ENCODE measurements at regions not wholly inside any gene's neighbourhood (a gene's known extent, or its start where the extent isn't known, plus 50 kb on each side); places are given as distances from the start of the nearest gene placed in this dataset.
"Not testable (repeated sequence)": the region's sequence is repeated elsewhere in the genome, so short reads cannot be mapped to it uniquely, and the experiment has no call there.

GRCh38 chr5:154601014-154601413, 123.0 kb upstream of the HAND1 start:
- peaks cover 6% of the 10 kb centered on the region for H3K4me1 ChIP-seq (ENCODE audit: insufficient read depth, low read length)
- no peaks in the 10 kb centered on the region; the same call in 1 of the 2 replicates for H3K9me3 ChIP-seq (ENCODE audit: control insufficient read depth, insufficient read depth, low read length)
- H3K36me3 ChIP-seq (ENCODE audit: insufficient read depth, low read length), result no peaks in the 10 kb centered on the region

GRCh38 chr5:154598021-154598420, 120.0 kb upstream of the HAND1 start:
- H3K36me3 ChIP-seq (ENCODE audit: insufficient read depth, low read length), result no peaks in the 10 kb centered on the region
- no peaks in the 10 kb centered on the region; the same call in 1 of the 2 replicates for H3K9me3 ChIP-seq (ENCODE audit: control insufficient read depth, insufficient read depth, low read length)
- no peaks in the 10 kb centered on the region for H3K4me1 ChIP-seq (ENCODE audit: insufficient read depth, low read length)
- no peak overlapping the region for H3K9ac ChIP-seq (ENCODE audit: low read depth, low read length)

More at GRCh38 chr5:154601014-154601413, 123.0 kb upstream of the HAND1 start:
- H3K9ac ChIP-seq (ENCODE audit: low read depth, low read length), result no peak overlapping the region

GRCh38 chr5:154596844-154597243, 118.8 kb upstream of the HAND1 start:
- H3K9me3 ChIP-seq (ENCODE audit: control insufficient read depth, insufficient read depth, low read length); H3K9ac ChIP-seq (ENCODE audit: low read depth, low read length); H3K4me1 ChIP-seq (ENCODE audit: insufficient read depth, low read length); H3K36me3 ChIP-seq (ENCODE audit: insufficient read depth, low read length): not testable (repeated sequence)

- H3K4me1 ChIP-seq (ENCODE audit: insufficient read depth, low read length), result no peaks in the 10 kb centered on the region
- no peaks in the 10 kb centered on the region for H3K36me3 ChIP-seq (ENCODE audit: insufficient read depth, low read length)
- H3K9me3 ChIP-seq (ENCODE audit: control insufficient read depth, insufficient read depth, low read length), result no peaks in the 10 kb centered on the region
- no peak overlapping the region for H3K9ac ChIP-seq (ENCODE audit: low read depth, low read length)
Observed at GRCh38 chr5:154595662-154596061, 117.6 kb upstream of the HAND1 start.

GRCh38 chr5:154593796-154594195, 115.8 kb upstream of the HAND1 start:
- Histone ChIP-seq H3K36me3 (ENCODE audit: insufficient read depth, low read length) (no peaks in the 10 kb centered on the region), H3K4me1 (ENCODE audit: insufficient read depth, low read length) (no peaks in the 10 kb centered on the region), H3K9ac (ENCODE audit: low read depth, low read length) (no peak overlapping the region), H3K9me3 (ENCODE audit: control insufficient read depth, insufficient read depth, low read length) (no peaks in the 10 kb centered on the region)

GRCh38 chr5:154593071-154593470, 115.0 kb upstream of the HAND1 start:
- Histone ChIP-seq H3K9me3 (ENCODE audit: control insufficient read depth, insufficient read depth, low read length) (no peaks in the 10 kb centered on the region), H3K9ac (ENCODE audit: low read depth, low read length) (no peak overlapping the region), H3K36me3 (ENCODE audit: insufficient read depth, low read length) (no peaks in the 10 kb centered on the region), H3K4me1 (ENCODE audit: insufficient read depth, low read length) (no peaks in the 10 kb centered on the region)

- H3K36me3 ChIP-seq (ENCODE audit: insufficient read depth, low read length), result no peaks in the 10 kb centered on the region
- no peaks in the 10 kb centered on the region for H3K9me3 ChIP-seq (ENCODE audit: control insufficient read depth, insufficient read depth, low read length)
- H3K4me1 ChIP-seq (ENCODE audit: insufficient read depth, low read length), result no peaks in the 10 kb centered on the region
- H3K9ac ChIP-seq (ENCODE audit: low read depth, low read length), result no peak overlapping the region
Observed at GRCh38 chr5:154590093-154590724, 112.2 kb upstream of the HAND1 start.

GRCh38 chr5:154589511-154589910, 111.5 kb upstream of the HAND1 start:
- no peaks in the 10 kb centered on the region for H3K4me1 ChIP-seq (ENCODE audit: insufficient read depth, low read length)
- H3K9ac ChIP-seq (ENCODE audit: low read depth, low read length), result no peak overlapping the region
- H3K9me3 ChIP-seq (ENCODE audit: control insufficient read depth, insufficient read depth, low read length), result no peaks in the 10 kb centered on the region
- no peaks in the 10 kb centered on the region for H3K36me3 ChIP-seq (ENCODE audit: insufficient read depth, low read length)

- not testable (repeated sequence) for H3K36me3 ChIP-seq (ENCODE audit: insufficient read depth, low read length); H3K9me3 ChIP-seq (ENCODE audit: control insufficient read depth, insufficient read depth, low read length); H3K4me1 ChIP-seq (ENCODE audit: insufficient read depth, low read length); H3K9ac ChIP-seq (ENCODE audit: low read depth, low read length)
Observed at GRCh38 chr5:154588833-154589425, 110.9 kb upstream of the HAND1 start.

GRCh38 chr5:154588091-154588774, 110.2 kb upstream of the HAND1 start:
- H3K4me1 ChIP-seq (ENCODE audit: insufficient read depth, low read length), result peaks cover 5% of the 10 kb centered on the region; the same call in 1 of the 2 replicates
- H3K36me3 ChIP-seq (ENCODE audit: insufficient read depth, low read length), result no peaks in the 10 kb centered on the region
- no peaks in the 10 kb centered on the region for H3K9me3 ChIP-seq (ENCODE audit: control insufficient read depth, insufficient read depth, low read length)
- H3K9ac ChIP-seq (ENCODE audit: low read depth, low read length), result no peak overlapping the region

GRCh38 chr5:154587123-154588026, 109.3 kb upstream of the HAND1 start:
- peaks cover 5% of the 10 kb centered on the region; the same call in 1 of the 2 replicates for H3K4me1 ChIP-seq (ENCODE audit: insufficient read depth, low read length)
- H3K9ac ChIP-seq (ENCODE audit: low read depth, low read length), result no peak overlapping the region
- no peaks in the 10 kb centered on the region for H3K9me3 ChIP-seq (ENCODE audit: control insufficient read depth, insufficient read depth, low read length)
- H3K36me3 ChIP-seq (ENCODE audit: insufficient read depth, low read length), result no peaks in the 10 kb centered on the region

GRCh38 chr5:154583671-154584177, 105.7 kb upstream of the HAND1 start:
- H3K4me1 ChIP-seq (ENCODE audit: insufficient read depth, low read length), result peaks cover 12% of the 10 kb centered on the region
- H3K9ac ChIP-seq (ENCODE audit: low read depth, low read length), result no peak overlapping the region
- no peaks in the 10 kb centered on the region for H3K9me3 ChIP-seq (ENCODE audit: control insufficient read depth, insufficient read depth, low read length)
- no peaks in the 10 kb centered on the region for H3K36me3 ChIP-seq (ENCODE audit: insufficient read depth, low read length)

GRCh38 chr5:154580422-154580821, 102.4 kb upstream of the HAND1 start:
- Histone ChIP-seq H3K36me3 (ENCODE audit: insufficient read depth, low read length) (no peaks in the 10 kb centered on the region), H3K9me3 (ENCODE audit: control insufficient read depth, insufficient read depth, low read length) (no peaks in the 10 kb centered on the region), H3K9ac (ENCODE audit: low read depth, low read length) (no peak overlapping the region), H3K4me1 (ENCODE audit: insufficient read depth, low read length) (peaks cover 12% of the 10 kb centered on the region)

- Histone ChIP-seq H3K9ac (ENCODE audit: low read depth, low read length) (no peak overlapping the region), H3K36me3 (ENCODE audit: insufficient read depth, low read length) (no peaks in the 10 kb centered on the region), H3K4me1 (ENCODE audit: insufficient read depth, low read length) (peaks cover 7% of the 10 kb centered on the region), H3K9me3 (ENCODE audit: control insufficient read depth, insufficient read depth, low read length) (no peaks in the 10 kb centered on the region)
Observed at GRCh38 chr5:154577416-154577815, 99.4 kb upstream of the HAND1 start.

Measured in ES-I3 (cell line).